ENCODE measurements at regions not wholly inside any gene's neighbourhood (a gene's known extent, or its start where the extent isn't known, plus 50 kb on each side); places are given as distances from the start of the nearest gene placed in this dataset.
A peak's percentile ranks its signal among the peaks of the same experiment; 100 is the strongest.

GRCh38 chr6:91412532-91412931 is 825.7 kb upstream of the MAP3K7 start:
- DNase-seq (ENCODE audit: low spot score), result no peak

GRCh38 chr6:91407706-91408105 is 820.8 kb upstream of the MAP3K7 start:
- no peak for DNase-seq (ENCODE audit: low spot score)

- no peak for DNase-seq (ENCODE audit: low spot score)
Measured at GRCh38 chr6:91392951-91393350, 806.1 kb upstream of the MAP3K7 start.

- no peak for DNase-seq (ENCODE audit: low spot score)
Measured at GRCh38 chr6:91387290-91388059, 800.6 kb upstream of the MAP3K7 start.

- DNase-seq (ENCODE audit: low spot score), result no peak
Measured at GRCh38 chr6:91386204-91386603, 799.3 kb upstream of the MAP3K7 start.

- DNase-seq (ENCODE audit: low spot score), result no peak
Measured at GRCh38 chr6:91383207-91383606, 796.3 kb upstream of the MAP3K7 start.

- no peak for DNase-seq (ENCODE audit: low spot score)
Measured at GRCh38 chr6:91376686-91377085, 789.8 kb upstream of the MAP3K7 start.

GRCh38 chr6:91366781-91367180 is 779.9 kb upstream of the MAP3K7 start:
- peak; percentile 92 for DNase-seq (ENCODE audit: low spot score)

GRCh38 chr6:91358986-91359385 is 772.1 kb upstream of the MAP3K7 start:
- DNase-seq (ENCODE audit: low spot score), result no peak

- no peak for DNase-seq (ENCODE audit: low spot score)
Measured at GRCh38 chr6:91352878-91353277, 766.0 kb upstream of the MAP3K7 start.

GRCh38 chr6:91352321-91352720 is 765.4 kb upstream of the MAP3K7 start:
- no peak for DNase-seq (ENCODE audit: low spot score)

- no peak for DNase-seq (ENCODE audit: low spot score)
Measured at GRCh38 chr6:91350146-91350908, 763.5 kb upstream of the MAP3K7 start.

- no peak for DNase-seq (ENCODE audit: low spot score)
Measured at GRCh38 chr6:91341473-91341872, 754.6 kb upstream of the MAP3K7 start.

- no peak for DNase-seq (ENCODE audit: low spot score)
Measured at GRCh38 chr6:91340896-91341395, 754.1 kb upstream of the MAP3K7 start.

- no peak for DNase-seq (ENCODE audit: low spot score)
Measured at GRCh38 chr6:91337967-91338366, 751.1 kb upstream of the MAP3K7 start.

- no peak for DNase-seq (ENCODE audit: low spot score)
Measured at GRCh38 chr6:91330896-91331295, 744.0 kb upstream of the MAP3K7 start.

- no peak for DNase-seq (ENCODE audit: low spot score)
Measured at GRCh38 chr6:91328241-91328640, 741.4 kb upstream of the MAP3K7 start.

GRCh38 chr6:91324711-91325110 is 737.8 kb upstream of the MAP3K7 start:
- DNase-seq (ENCODE audit: low spot score), result no peak

- no peak for DNase-seq (ENCODE audit: low spot score)
Measured at GRCh38 chr6:91317984-91318383, 731.1 kb upstream of the MAP3K7 start.

GRCh38 chr6:91317247-91317835 is 730.5 kb upstream of the MAP3K7 start:
- peak; percentile 79 for DNase-seq (ENCODE audit: low spot score)

- DNase-seq (ENCODE audit: low spot score), result no peak
Measured at GRCh38 chr6:91310178-91310577, 723.3 kb upstream of the MAP3K7 start.

- DNase-seq (ENCODE audit: low spot score), result no peak
Measured at GRCh38 chr6:91305755-91306154, 718.9 kb upstream of the MAP3K7 start.

- DNase-seq (ENCODE audit: low spot score), result no peak
Measured at GRCh38 chr6:91304521-91304920, 717.6 kb upstream of the MAP3K7 start.
